ENCODE measurements at regions not wholly inside any gene's neighbourhood (a gene's known extent, or its start where the extent isn't known, plus 50 kb on each side); places are given as distances from the start of the nearest gene placed in this dataset.

DNA sequence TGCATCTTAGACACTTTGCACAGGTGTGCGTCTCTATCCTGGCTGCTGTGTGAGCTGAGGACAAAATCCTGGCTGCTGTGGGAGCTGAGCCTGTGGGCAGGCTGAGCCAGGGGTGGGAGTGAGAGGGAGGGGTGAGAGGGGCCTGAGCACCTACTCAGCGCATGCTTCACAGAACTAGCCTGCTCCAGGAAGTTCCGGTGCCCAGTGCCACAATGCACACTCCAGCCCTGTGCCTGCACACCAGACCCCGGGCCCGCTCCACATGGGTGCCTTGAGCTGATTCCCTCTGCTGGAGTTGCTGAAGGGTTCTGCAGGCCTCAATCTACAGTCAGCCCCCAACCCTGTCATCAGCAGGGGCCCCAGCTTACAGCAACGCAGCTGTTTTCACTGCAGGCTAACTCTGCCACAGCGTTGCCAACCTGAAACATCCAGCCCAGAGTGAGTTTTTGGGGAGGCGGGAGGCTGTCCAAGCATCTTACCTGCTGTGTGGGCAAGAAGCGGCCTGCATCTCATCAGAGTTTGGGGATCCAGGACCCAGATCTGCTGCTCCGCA, 1377.9 kb downstream of the TBC1D22A start:
- no peak for DNase-seq

DNA sequence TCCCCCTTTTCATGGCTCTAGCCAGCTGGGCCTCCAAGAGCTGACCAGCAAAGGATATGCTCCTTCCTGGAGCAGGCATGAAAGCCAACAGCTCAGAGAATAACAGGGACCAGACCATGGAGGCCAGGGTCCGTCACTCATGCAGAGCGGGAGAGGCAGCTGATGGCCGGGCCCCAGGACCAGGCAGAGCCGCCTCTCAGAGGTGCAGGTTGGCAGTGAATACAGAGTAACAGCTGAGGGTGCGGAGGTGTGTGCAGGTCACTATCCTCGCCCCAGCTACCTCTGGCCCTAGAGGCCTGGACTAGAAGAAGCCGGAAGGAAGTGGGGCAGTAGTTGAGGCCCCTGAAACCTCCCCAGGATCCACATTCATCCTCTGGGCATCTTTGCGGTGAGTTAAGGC, 1377.3 kb downstream of the TBC1D22A start:
- no peak for DNase-seq

DNA sequence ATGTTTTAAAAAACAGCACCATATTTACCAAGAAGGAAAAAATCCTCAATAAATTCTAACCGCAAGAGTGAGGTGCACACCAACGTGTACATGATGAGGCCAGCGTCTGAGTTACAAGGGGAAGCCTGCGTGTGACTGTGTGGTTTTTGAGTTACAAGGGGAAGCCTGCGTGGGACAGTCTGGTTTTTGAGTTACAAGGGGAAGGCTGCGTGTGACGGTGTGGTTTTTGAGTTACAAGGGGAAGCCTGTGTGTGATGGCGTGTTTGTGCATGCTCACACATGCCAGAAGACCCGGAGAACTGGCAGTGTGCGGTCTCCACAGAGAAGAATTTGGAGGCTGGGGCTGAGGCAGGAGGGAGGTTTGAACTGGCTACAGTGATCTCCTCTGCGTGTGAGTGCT, 1376.4 kb downstream of the TBC1D22A start:
- DNase-seq = no peak

DNA sequence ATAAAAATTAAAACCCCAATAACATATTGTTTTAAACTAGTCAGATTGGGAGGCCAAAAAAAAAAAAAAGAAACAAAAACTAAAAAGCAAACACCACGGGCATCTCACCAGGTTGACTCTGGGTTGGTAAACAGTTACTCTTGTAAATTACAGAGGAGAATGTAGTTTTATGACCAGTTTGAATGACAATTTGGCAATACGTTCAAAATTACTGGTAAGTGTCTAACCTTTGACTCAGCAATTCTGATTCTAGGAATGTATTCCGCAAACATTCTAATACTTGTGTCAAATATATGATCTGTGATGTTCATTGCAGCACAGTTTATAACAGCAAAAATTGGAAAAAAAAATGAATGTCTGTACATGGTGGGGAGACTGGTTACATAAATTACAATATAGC, 1376.0 kb downstream of the TBC1D22A start:
- DNase-seq = no peak

DNA sequence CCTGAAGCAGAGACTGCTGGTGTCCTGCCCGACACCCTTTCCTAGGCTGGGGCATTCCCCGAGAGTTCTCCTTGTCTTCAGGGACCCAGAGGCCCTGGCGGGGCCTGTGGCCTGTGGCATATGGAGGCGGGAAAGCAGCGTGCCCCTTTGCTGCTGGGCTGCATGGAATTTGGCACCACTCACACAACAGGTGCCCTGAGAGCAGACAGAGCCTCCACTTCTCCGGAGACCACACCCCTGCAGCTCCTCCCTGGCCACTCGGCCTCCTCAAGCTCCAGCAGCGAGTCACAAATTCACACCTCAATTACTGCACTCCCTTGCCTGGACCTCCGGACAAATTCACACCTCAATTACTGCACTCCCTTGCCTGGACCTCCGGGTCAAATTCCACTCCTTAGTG, 1375.2 kb downstream of the TBC1D22A start:
- no peak for DNase-seq

DNA sequence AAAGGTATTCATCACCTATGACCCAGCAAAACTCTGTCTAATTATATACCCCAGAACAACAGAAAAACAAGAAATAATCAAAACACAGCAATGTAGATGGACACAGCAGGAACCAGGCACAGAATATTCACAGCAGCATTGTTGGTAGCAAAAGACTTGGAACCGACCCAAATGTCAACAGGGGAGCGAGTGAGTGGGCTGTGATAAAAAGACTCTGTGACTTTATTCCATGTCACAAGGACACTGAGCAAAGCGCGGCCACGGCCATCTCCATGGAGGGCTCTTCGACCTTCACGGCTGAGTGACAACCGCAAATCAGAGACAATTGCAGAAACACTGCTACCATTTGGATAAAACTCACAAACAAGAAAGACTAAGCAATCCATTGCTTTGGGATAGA, 1373.1 kb downstream of the TBC1D22A start:
- no peak for DNase-seq

DNA sequence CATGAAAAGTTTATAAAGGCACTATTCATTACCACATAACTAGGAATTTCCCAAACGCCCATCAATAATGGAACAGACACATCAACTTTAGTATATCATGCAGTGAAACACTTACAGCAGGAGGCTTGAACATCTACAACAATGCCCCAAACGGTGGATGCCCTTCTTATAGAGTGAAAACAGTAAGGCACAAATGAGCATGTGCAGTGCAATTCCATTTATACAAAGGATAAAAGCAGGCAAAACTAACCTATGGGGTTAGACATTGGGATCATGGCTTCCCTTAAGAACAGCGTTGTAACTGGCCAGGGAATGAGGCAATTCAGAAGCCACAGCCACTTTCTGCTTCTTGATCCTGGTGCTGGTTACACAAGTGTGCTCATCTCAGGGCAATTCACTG, 1363.0 kb downstream of the TBC1D22A start:
- DNase-seq = no peak

DNA sequence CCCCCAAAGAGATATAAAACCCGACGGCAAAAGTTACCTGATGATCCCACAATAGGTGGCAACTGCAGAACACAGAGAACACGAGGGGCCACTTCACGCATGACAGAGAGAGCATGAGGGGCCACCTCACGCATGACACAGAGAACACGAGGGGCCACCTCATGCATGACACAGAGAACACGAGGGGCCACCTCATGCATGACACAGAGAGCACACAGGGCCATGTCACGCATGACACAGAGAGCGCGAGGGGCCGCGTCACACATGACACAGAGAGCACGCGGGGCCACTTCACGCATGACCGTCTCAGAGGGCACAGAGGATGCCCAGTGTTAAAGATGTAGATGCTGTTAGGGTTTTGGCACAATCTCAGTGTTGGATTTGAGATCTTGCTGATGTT, 1359.5 kb downstream of the TBC1D22A start:
- DNase-seq = no peak

DNA sequence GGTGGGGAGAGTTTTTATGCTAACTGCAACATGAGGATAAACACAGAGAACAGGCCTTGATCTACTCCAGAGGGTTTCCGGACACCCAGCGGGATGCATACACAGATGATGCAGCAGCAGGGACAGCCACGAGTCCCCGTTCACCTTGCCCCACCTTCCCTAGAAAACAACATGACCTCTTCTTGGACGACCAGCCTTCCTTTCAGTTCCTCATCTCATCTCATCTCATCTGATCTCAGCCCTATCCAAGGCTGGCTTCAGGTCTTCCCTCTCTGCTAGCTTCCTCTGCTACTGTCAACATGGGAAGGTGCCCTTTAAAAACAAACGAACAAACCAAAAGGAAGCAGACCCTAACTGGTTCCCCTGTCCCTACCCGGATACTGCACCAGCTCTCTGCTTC, 1356.2 kb downstream of the TBC1D22A start:
- no peak for DNase-seq

DNA sequence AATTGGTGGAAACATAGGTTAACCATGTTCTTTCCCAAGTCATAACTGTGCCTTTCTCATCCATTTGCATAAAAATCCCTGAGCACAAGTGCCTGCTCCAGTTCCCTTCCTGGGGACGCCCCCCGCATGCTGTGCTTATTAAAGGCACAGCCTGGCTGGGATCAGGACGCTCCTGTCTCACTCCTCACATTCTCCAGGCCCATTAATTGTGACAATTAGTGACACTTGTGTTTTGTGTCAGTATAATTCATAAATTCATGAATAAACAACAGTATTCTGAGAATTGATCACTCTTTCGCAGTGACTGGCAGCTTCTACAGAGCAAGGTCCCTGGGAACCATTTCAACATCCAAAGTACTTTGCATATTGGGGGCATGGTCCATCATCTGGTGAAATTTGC, 1354.4 kb downstream of the TBC1D22A start:
- DNase-seq = no peak

DNA sequence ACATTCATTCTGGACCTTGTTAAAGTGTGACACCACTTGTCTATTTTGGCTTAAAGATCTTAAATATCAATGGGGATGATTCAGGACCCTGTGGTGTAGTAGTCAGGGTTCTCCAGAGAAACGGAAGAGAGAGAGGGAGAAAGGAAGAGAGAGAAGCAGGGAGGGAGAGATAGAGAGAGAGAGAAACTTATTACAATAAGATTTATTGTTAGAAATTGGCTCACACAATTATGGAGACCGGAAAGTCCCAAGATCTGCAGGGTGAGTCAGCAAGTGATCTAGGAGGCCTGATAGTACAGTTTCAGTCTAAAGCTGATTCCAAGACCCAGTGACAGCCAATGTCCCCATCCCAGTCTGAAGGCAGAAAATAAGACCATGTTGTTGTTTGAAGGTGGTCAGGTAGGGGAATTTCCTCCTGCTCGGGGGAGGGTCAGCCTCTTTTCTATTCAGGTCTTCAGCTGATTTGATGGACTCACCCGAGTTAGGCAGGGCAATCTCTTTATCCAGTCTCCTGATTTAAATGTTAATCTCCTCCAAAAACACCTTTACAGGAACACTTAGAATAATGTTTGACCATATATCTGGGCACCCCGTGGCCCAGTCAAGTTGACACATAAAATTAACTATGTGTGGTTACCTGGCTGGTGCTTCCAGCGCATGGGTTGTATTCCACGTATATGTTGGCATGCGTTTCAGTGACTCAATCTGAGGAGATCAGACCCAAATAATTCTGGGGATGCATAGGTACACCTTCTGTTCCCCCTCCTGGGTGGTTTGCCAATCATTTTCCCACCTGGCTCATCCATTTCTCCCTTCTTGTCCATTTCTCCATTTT, 1350.5 kb downstream of the TBC1D22A start:
- no peak for DNase-seq

DNA sequence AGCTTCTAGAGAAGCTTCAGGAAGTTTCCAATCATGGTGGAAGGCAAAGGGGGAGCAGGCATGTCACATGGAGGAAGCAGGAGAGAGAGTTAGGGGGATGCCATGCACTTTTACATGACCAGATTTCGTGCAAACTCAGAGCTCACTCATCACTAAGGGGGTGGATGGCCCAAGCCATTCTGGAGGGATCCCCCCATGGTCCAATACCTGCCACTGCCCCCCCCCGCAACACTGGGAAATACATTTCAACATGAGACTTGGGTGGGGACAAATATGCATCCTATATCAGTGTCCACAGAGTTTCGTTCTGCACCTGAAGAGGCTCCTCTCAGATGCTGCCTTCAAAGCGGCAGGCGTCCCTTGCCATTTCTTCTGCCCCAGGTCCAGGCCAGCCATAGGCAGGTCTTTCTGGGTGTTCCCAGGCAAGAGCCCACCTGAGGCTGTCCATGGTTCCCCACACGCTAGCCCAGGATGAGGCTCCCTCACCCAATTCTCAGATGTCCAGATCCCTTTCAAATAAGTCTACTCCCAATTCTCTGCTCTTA, 1344.3 kb downstream of the TBC1D22A start:
- DNase-seq = no peak

DNA sequence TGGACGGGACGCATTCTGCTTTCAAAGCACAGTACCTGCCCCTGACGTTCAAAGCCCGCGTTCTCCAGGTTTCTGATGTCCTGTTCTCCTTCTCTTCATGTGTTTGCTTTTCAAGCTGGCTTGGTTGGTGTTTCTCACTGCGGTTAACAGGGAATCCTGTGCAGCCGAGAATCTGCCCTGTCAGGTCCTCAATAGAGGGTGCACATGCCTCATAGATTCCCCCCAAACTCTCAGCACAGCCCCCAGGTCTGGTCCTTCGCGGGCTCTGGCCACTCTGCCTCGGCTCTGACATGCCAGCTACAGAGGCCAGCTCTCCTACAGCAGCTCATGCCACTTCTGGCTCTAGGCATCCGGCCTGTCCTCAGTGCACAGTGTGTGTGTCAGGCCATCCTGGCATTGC, 1343.8 kb downstream of the TBC1D22A start:
- DNase-seq = no peak

DNA sequence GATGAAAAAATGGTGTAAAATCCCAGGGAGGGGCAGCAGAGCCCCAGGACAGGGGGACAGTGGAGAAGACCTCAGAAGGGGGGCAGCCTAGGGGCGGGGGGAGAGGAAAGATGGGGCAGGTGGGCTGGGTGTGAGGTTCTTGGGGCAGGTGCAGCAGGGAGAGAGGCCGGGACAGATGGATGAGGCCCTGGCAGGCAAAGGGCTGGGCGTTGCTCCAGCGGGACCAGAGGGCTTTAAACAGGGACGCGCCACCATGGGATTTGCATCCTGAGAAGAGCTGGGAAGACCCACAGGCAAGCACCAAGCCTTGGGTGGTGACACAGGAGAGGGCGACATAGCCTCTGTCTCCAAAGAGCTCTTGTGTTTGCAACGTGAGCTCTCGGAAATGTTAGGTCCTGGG, 1342.8 kb downstream of the TBC1D22A start:
- DNase-seq = no peak

DNA sequence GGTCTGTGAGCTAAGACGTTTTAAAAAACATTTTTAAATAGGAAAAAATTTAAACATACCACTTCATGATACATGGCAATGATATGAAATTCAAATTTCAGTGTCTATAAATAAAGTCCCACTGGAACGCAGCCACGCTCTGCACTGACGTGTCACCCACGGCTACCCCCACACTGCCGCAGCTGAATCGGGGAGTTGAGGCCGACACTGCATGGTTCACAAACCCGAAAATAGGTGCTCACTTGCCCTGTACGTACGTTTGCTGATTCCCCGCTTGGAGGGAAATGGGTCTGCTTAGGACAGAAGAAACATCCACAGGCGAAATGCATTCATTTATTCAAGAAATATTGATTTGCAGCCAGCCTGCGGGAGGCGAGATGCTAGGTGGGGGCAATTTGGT, 1342.3 kb downstream of the TBC1D22A start:
- DNase-seq = peak in 3 of 51 donors; percentile 7 to 33 (median 16)

DNA sequence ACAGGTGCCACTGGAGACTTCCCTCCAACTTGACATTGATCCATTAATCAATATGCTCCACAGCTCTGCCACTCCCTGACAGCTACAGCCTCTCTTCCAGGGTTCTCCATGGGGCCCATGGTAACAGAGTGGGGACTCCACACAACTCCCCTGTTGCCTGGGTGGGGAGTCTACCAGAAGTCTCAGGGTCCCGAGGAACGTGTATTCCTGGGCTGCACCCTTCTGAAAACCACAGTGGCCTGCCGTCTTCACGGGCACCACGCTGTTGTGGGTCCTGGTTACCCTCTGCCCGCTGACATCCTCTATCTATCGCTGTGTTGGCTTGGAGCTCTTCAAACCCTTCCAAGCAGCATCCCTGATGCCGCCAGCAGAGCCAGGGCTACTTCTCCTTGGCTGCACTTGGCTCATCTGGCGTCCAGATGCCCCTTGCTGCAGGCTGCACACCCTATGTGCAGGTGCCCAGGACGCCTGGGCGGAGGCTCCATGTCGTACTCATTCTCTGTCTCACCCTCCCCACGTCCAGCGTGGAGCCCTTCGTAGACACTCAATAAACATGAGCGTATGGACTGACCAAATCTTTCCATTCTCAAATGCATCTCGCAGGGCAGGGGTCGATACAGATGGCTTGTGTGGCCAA, 1341.8 kb downstream of the TBC1D22A start:
- no peak for DNase-seq

DNA sequence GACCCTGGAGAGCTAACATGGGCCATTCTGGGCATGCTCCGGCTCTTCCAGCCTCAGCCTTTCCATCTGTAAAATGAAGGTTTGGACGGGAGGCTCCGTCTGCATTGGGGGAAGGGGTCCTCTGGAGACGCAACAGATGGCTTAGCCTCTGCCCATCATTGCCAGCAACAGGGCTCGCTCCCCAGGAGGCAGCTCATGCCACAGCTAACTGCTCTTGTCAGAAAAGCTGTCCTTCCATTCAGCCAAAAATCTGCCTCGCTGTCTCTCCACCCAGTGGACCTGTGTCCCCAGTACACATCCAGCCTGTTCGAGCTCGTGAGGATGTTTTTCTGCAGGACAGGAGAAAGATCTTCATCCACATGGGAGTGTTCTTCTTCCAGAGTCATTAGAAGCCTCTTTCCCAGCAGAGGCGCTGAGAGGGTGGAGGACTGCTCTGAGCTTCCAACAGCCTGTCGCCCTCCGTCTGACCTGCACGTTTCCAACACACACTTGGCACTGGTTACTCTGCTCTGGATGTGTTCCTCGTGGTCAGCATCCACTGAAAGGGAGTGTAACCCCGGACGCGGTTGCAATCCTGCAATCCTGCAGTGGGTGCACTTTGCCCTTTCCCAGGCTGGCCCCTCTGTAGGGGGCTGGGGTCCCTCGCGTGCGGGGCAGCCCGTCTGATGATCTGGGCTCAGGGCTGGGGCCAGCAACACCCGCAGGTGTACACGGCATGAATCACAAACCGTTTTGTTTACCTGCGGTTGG, 1340.9 kb downstream of the TBC1D22A start:
- no peak for DNase-seq

DNA sequence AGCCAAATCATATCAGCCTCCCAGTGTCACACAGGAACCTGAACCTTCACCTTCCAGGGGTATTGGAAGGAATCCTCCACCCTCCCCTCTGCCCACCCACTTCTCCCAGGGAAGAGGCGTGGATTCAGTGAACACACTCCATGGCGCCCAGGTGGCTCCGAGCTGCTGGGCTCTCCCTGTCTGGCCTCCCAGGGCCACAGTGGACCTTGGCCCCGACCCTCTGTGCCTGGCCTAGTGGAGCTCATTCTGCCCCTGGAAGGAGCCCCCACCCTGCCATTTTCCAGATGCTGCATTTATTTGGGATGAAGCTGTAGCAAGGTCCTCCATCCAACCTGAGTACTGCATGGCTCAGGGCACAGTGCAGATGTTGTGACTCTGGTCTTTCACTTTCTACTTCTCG, 1340.1 kb downstream of the TBC1D22A start:
- DNase-seq = no peak

DNA sequence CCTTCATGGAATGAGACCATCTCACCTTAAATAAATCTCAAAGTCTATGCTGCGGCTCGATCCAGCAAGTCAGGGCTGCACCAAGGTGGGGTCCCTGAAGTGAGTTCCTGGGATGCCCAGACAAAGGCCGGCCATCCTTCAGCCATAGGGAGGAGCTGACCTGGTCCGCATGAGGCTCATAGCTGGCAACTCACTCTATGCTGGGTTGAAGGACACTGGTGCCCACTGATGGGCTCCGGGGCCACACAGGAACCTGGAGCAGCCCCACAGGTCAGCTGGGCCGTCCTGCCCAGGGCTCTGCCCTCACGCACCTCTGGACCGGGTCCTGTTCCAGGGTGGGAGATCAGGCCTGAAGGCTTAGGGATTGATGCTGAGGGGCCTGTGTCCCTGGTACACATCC, 1339.3 kb downstream of the TBC1D22A start:
- no peak for DNase-seq

DNA sequence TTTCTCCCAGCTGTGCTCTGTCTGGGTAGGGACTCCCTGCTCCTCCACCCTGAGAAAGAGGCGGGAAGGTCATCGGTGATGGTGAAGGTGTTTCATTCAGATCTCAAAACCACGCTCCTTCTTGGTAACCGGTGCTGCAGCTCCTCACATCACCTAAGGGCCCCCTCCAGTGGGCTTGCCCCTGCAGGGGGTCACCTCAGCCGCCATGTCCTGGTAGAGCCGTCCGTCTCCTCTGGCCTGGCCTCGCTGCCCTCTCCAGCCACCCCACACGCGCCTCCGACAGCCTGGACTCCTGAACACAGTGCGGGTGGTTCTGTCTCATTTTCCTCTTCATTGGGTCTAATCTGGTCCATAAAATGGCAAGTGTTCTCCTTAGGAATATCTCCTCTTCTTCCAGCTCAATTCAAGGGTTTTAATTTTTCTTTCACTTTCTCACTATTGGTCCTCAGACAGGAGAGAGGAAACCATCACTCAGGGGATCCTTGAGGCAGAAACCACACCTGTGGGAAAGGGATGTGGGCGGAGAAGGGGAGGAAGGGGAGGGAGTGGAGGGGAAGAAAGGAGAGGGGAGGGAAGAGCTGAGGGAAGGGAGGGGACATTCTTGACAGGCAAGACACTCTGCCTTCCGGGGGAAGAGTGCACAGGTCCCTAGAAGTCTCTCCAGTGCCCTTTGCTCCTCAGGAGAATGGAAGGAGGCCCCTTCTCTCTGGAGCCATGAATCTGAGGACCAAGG, 1338.4 kb downstream of the TBC1D22A start:
- no peak for DNase-seq

DNA sequence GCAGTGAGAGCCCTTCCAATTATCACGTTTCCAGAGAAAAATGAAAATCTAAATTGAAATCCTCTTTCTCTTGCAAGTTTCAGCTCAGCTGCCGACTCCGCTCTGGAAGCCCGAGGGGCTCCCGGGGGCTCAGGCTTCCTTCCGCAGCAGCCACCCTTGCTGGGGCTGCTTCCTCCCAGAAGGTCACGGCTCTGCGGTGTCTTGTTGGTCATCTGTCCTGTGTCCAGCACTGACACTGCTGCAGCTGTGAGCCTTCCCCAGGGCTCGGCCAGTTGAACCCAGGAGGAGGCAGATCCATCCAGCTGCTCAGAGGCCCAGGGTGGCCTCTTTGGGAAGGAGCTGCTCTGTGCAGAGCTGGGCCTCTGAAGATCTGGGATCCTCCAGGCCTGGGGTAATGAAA, 1337.2 kb downstream of the TBC1D22A start:
- DNase-seq = no peak

Data from hypothalamus (tissue), 51 donors.